ENCODE measurements at regions not wholly inside any gene's neighbourhood (a gene's known extent, or its start where the extent isn't known, plus 50 kb on each side); places are given as distances from the start of the nearest gene placed in this dataset.

DNA sequence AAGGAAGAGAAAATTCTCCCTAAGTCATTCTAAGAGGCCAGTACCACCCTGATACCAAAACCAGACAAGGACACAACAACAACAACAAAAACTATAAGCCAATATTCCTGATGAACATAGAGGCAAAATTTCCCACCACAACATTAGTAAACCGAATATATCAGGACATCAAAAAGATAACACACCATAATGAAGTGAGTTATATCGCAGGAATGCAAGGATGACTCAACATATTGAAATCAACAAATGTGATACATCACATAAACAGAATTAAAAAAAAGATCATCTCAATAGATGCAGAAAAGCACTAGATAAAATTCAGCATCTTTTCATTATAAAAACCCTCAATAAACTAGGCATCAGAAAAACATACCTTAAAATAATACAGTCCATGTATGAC is 1844.4 kb upstream of the PCDH10 start:
- Histone ChIP-seq H2BK5ac (ENCODE audit: low read length) (no peak overlapping the region), H2BK15ac (replicated peaks; ENCODE audit: low read depth) (no peak overlapping the region)
- no peak for DNase-seq

DNA sequence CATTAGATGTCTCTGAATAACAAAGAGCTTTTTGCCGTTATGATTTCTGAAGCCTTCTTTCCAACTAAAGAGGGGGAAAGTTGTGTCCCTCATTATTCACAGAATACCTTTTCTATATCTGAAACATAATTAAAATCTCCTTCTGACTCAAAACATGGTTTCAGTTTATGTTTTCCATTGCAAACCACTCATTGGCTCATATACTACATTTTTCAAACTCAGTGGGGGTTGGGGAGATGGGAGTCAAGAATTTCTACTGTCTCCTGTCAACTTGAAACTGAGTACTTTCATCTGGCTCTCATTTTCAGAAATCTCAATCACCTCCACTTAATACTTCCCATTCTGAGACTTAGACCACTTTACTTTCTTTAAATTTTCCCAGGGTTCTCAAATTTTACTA is 1839.5 kb upstream of the PCDH10 start:
- H3K36me3 ChIP-seq (ENCODE audit: control insufficient read depth, insufficient read depth, low read length), result no peaks in the 10 kb centered on the region
- no peak overlapping the region for H2AK5ac ChIP-seq (ENCODE audit: low read length)
- DNase-seq, result no peak
- no peaks in the 10 kb centered on the region for H3K79me2 ChIP-seq (ENCODE audit: control insufficient read depth, insufficient read depth, low read length)
- no peak overlapping the region for H4K5ac ChIP-seq (ENCODE audit: low read length)
- no peak overlapping the region for H3K27ac ChIP-seq (ENCODE audit: low read depth, low read length)
- H3K18ac ChIP-seq (ENCODE audit: low read length), result no peak overlapping the region
- no peak overlapping the region for H4K8ac ChIP-seq (ENCODE audit: low read depth, low read length)
- H2BK120ac ChIP-seq (ENCODE audit: low read depth, low read length), result no peak overlapping the region
- no peak overlapping the region for H3K4ac ChIP-seq (ENCODE audit: low read depth, low read length)
- no peak overlapping the region for H3K4me3 ChIP-seq (ENCODE audit: low read length)
- no peak overlapping the region for H2BK5ac ChIP-seq (ENCODE audit: low read length)
- no peak overlapping the region for H3K56ac ChIP-seq (ENCODE audit: low read length)
- no peak overlapping the region for H3K9ac ChIP-seq (ENCODE audit: low read length)
- H2BK15ac ChIP-seq (replicated peaks; ENCODE audit: low read depth), result no peak overlapping the region
- H3K23ac ChIP-seq (ENCODE audit: low read length), result no peak overlapping the region
- no peaks in the 10 kb centered on the region for H3K4me1 ChIP-seq (ENCODE audit: control insufficient read depth, low read depth, low read length)
- no peak overlapping the region for H3K4me2 ChIP-seq (ENCODE audit: low read length)
- no peaks in the 10 kb centered on the region for H3K79me1 ChIP-seq (ENCODE audit: low read length)
- no CpG with 5 or more reads among the region's 1 CpG for WGBS (ENCODE audit: extremely low coverage, insufficient coverage, low lambda C conversion rate)
- H3K27me3 ChIP-seq (ENCODE audit: insufficient read depth, low read length, poor library complexity), result no peaks in the 10 kb centered on the region

More for the DNA sequence above, 1844.4 kb upstream of the PCDH10 start:
- Histone ChIP-seq H4K5ac (ENCODE audit: low read length) (no peak overlapping the region), H3K36me3 (ENCODE audit: control insufficient read depth, insufficient read depth, low read length) (no peaks in the 10 kb centered on the region), H3K79me2 (ENCODE audit: control insufficient read depth, insufficient read depth, low read length) (no peaks in the 10 kb centered on the region), H3K27me3 (ENCODE audit: insufficient read depth, low read length, poor library complexity) (no peaks in the 10 kb centered on the region), H3K18ac (ENCODE audit: low read length) (no peak overlapping the region), H2AK5ac (ENCODE audit: low read length) (no peak overlapping the region), H2BK120ac (ENCODE audit: low read depth, low read length) (no peak overlapping the region), H3K4me1 (ENCODE audit: control insufficient read depth, low read depth, low read length) (no peaks in the 10 kb centered on the region), H4K8ac (ENCODE audit: low read depth, low read length) (no peak overlapping the region), H3K4ac (ENCODE audit: low read depth, low read length) (no peak overlapping the region), H3K79me1 (ENCODE audit: low read length) (no peaks in the 10 kb centered on the region), H3K23ac (ENCODE audit: low read length) (no peak overlapping the region), H3K4me2 (ENCODE audit: low read length) (no peak overlapping the region), H3K56ac (ENCODE audit: low read length) (no peak overlapping the region), H3K4me3 (ENCODE audit: low read length) (no peak overlapping the region), H3K27ac (ENCODE audit: low read depth, low read length) (no peak overlapping the region), H3K9ac (ENCODE audit: low read length) (no peak overlapping the region)
- no CpG with 5 or more reads among the region's 2 CpGs for WGBS (ENCODE audit: extremely low coverage, insufficient coverage, low lambda C conversion rate)

DNA sequence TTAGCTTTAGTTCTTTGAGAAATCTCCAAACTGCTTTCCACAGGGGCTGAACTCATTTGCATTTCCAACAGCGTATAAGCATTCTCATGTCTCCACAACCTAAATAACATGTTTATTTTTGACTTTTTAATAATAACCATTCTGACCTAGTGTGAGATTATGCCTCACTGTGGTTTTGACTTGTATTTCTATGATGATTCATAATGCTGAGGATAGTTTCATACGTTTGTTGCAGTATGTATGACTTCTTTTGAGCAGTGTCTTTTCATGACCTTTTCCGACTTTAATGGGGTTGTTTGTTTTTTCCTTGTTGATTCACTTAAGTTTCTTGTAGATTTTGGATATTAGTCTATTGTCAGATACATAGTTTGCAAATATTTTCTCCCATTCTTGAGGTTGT is 1833.0 kb upstream of the PCDH10 start:
- H2BK120ac ChIP-seq (ENCODE audit: low read depth, low read length), result no peak overlapping the region
- no CpG with 5 or more reads among the region's 3 CpGs for WGBS (ENCODE audit: extremely low coverage, insufficient coverage, low lambda C conversion rate)
- DNase-seq, result no peak
- no peak overlapping the region for H3K27ac ChIP-seq (ENCODE audit: low read depth, low read length)
- H3K27me3 ChIP-seq (ENCODE audit: insufficient read depth, low read length, poor library complexity), result no peaks in the 10 kb centered on the region
- no peak overlapping the region for H3K4me2 ChIP-seq (ENCODE audit: low read length)
- H3K4me1 ChIP-seq (ENCODE audit: control insufficient read depth, low read depth, low read length), result no peaks in the 10 kb centered on the region
- H3K4ac ChIP-seq (ENCODE audit: low read depth, low read length), result no peak overlapping the region
- no peak overlapping the region for H3K18ac ChIP-seq (ENCODE audit: low read length)
- no peak overlapping the region for H4K8ac ChIP-seq (ENCODE audit: low read depth, low read length)
- no peaks in the 10 kb centered on the region for H3K79me2 ChIP-seq (ENCODE audit: control insufficient read depth, insufficient read depth, low read length)
- no peak overlapping the region for H3K9ac ChIP-seq (ENCODE audit: low read length)
- H2AK5ac ChIP-seq (ENCODE audit: low read length), result no peak overlapping the region
- no peak overlapping the region for H3K56ac ChIP-seq (ENCODE audit: low read length)
- H3K4me3 ChIP-seq (ENCODE audit: low read length), result no peak overlapping the region
- no peak overlapping the region for H4K5ac ChIP-seq (ENCODE audit: low read length)
- H2BK5ac ChIP-seq (ENCODE audit: low read length), result no peak overlapping the region
- H3K79me1 ChIP-seq (ENCODE audit: low read length), result no peaks in the 10 kb centered on the region
- no peaks in the 10 kb centered on the region for H3K36me3 ChIP-seq (ENCODE audit: control insufficient read depth, insufficient read depth, low read length)
- H2BK15ac ChIP-seq (replicated peaks; ENCODE audit: low read depth), result no peak overlapping the region
- H3K23ac ChIP-seq (ENCODE audit: low read length), result no peak overlapping the region

DNA sequence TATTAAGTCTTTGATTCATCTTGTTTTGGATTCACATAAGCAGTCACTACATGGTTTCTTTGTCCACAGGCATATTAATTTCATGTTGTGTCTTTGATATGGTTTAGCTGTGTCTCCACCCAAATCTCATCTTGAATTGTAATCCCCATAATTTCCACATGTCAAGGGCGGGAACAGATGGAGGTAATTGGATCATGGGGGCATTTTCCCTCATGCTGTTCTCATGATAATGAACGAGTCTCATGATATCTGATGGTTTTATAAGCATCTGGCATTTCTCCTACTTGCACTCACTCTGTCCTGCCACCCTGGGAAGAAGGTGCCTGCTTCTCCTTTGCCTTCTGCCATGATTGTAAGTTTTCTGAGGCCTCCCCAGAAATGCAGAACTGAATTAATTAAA is 1811.2 kb upstream of the PCDH10 start:
- Histone ChIP-seq H2AK5ac (ENCODE audit: low read length) (no peak overlapping the region), H3K4me1 (ENCODE audit: control insufficient read depth, low read depth, low read length) (no peaks in the 10 kb centered on the region), H3K56ac (ENCODE audit: low read length) (no peak overlapping the region), H3K27me3 (ENCODE audit: insufficient read depth, low read length, poor library complexity) (no peaks in the 10 kb centered on the region), H2BK15ac (replicated peaks; ENCODE audit: low read depth) (no peak overlapping the region), H3K79me2 (ENCODE audit: control insufficient read depth, insufficient read depth, low read length) (no peaks in the 10 kb centered on the region), H3K4me3 (ENCODE audit: low read length) (no peak overlapping the region), H4K8ac (ENCODE audit: low read depth, low read length) (no peak overlapping the region), H3K18ac (ENCODE audit: low read length) (no peak overlapping the region), H3K4ac (ENCODE audit: low read depth, low read length) (no peak overlapping the region), H2BK5ac (ENCODE audit: low read length) (no peak overlapping the region), H3K23ac (ENCODE audit: low read length) (no peak overlapping the region), H3K36me3 (ENCODE audit: control insufficient read depth, insufficient read depth, low read length) (no peaks in the 10 kb centered on the region), H3K9ac (ENCODE audit: low read length) (no peak overlapping the region), H3K27ac (ENCODE audit: low read depth, low read length) (no peak overlapping the region), H3K4me2 (ENCODE audit: low read length) (no peak overlapping the region), H2BK120ac (ENCODE audit: low read depth, low read length) (no peak overlapping the region), H4K5ac (ENCODE audit: low read length) (no peak overlapping the region), H3K79me1 (ENCODE audit: low read length) (no peaks in the 10 kb centered on the region)
- DNase-seq, result no peak
- no CpG with 5 or more reads among the region's 2 CpGs for WGBS (ENCODE audit: extremely low coverage, insufficient coverage, low lambda C conversion rate)

DNA sequence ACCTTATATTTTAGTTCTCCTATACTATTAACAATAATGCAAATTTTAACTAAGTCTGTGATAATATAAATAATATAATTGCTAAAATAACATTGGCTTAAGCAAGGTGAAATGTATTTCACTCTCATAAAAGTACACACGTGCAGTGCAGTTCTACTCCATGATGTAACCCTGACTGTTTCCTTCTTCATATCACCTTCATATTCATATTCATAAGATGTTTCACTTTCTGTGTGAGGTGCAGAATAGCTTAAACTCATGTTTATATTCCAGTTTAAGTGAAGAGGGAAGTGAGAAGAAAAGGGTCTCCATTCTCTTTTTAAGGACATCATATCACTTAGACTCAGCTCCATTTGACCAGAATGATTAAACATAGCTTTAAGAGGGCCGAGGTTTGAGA is 1810.0 kb upstream of the PCDH10 start:
- Histone ChIP-seq H3K4me1 (ENCODE audit: control insufficient read depth, low read depth, low read length) (no peaks in the 10 kb centered on the region), H3K27me3 (ENCODE audit: insufficient read depth, low read length, poor library complexity) (no peaks in the 10 kb centered on the region), H3K4me3 (ENCODE audit: low read length) (no peak overlapping the region), H3K79me2 (ENCODE audit: control insufficient read depth, insufficient read depth, low read length) (no peaks in the 10 kb centered on the region), H2BK15ac (replicated peaks; ENCODE audit: low read depth) (no peak overlapping the region), H3K27ac (ENCODE audit: low read depth, low read length) (no peak overlapping the region), H3K18ac (ENCODE audit: low read length) (no peak overlapping the region), H3K4me2 (ENCODE audit: low read length) (no peak overlapping the region), H3K4ac (ENCODE audit: low read depth, low read length) (no peak overlapping the region), H3K9ac (ENCODE audit: low read length) (no peak overlapping the region), H4K8ac (ENCODE audit: low read depth, low read length) (no peak overlapping the region), H2AK5ac (ENCODE audit: low read length) (no peak overlapping the region), H2BK5ac (ENCODE audit: low read length) (no peak overlapping the region), H3K36me3 (ENCODE audit: control insufficient read depth, insufficient read depth, low read length) (no peaks in the 10 kb centered on the region), H3K23ac (ENCODE audit: low read length) (no peak overlapping the region), H2BK120ac (ENCODE audit: low read depth, low read length) (no peak overlapping the region), H4K5ac (ENCODE audit: low read length) (no peak overlapping the region), H3K56ac (ENCODE audit: low read length) (no peak overlapping the region), H3K79me1 (ENCODE audit: low read length) (no peaks in the 10 kb centered on the region)
- WGBS (ENCODE audit: extremely low coverage, insufficient coverage, low lambda C conversion rate), result no CpG with 5 or more reads among the region's 2 CpGs
- DNase-seq, result no peak

DNA sequence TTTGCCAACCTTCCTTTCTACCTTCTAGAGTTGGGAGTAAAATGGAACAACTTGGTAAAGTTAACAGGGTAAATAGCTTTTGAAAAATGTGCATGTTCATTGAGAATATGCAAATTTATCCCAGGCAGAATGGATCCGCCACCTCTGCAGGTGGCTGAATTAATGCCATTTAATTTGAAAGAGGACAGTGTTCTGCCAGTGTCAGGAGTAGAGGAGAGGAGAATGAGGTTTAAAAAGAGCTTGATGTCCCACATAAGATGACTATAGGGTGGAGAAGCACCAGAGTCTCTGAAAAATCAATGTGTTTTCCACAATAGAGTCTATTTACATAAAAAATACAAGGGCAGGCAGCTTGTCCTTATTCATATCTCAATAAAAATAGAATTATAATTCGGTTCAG is 1804.3 kb upstream of the PCDH10 start:
- no peak for DNase-seq
- no peak overlapping the region for H3K9ac ChIP-seq (ENCODE audit: low read length)
- H3K79me1 ChIP-seq (ENCODE audit: low read length), result no peaks in the 10 kb centered on the region
- H2BK120ac ChIP-seq (ENCODE audit: low read depth, low read length), result no peak overlapping the region
- no peak overlapping the region for H3K23ac ChIP-seq (ENCODE audit: low read length)
- H3K4ac ChIP-seq (ENCODE audit: low read depth, low read length), result no peak overlapping the region
- no peak overlapping the region for H4K5ac ChIP-seq (ENCODE audit: low read length)
- H3K27ac ChIP-seq (ENCODE audit: low read depth, low read length), result no peak overlapping the region
- no peak overlapping the region for H3K4me3 ChIP-seq (ENCODE audit: low read length)
- no peaks in the 10 kb centered on the region for H3K27me3 ChIP-seq (ENCODE audit: insufficient read depth, low read length, poor library complexity)
- no peaks in the 10 kb centered on the region for H3K36me3 ChIP-seq (ENCODE audit: control insufficient read depth, insufficient read depth, low read length)
- H2AK5ac ChIP-seq (ENCODE audit: low read length), result no peak overlapping the region
- no peaks in the 10 kb centered on the region for H3K4me1 ChIP-seq (ENCODE audit: control insufficient read depth, low read depth, low read length)
- no peak overlapping the region for H2BK15ac ChIP-seq (replicated peaks; ENCODE audit: low read depth)
- no peak overlapping the region for H2BK5ac ChIP-seq (ENCODE audit: low read length)
- no peak overlapping the region for H3K4me2 ChIP-seq (ENCODE audit: low read length)
- H3K56ac ChIP-seq (ENCODE audit: low read length), result no peak overlapping the region
- H3K18ac ChIP-seq (ENCODE audit: low read length), result no peak overlapping the region
- WGBS (ENCODE audit: extremely low coverage, insufficient coverage, low lambda C conversion rate), result no CpG with 5 or more reads among the region's 2 CpGs
- no peak overlapping the region for H4K8ac ChIP-seq (ENCODE audit: low read depth, low read length)
- no peaks in the 10 kb centered on the region for H3K79me2 ChIP-seq (ENCODE audit: control insufficient read depth, insufficient read depth, low read length)
